ENCODE measurements at regions not wholly inside any gene's neighbourhood (a gene's known extent, or its start where the extent isn't known, plus 50 kb on each side); places are given as distances from the start of the nearest gene placed in this dataset.

GRCh38 chr18:76610012-76610411, 115.0 kb upstream of the ZNF516 start (continued):
- TF ChIP-seq, protein P1, sequence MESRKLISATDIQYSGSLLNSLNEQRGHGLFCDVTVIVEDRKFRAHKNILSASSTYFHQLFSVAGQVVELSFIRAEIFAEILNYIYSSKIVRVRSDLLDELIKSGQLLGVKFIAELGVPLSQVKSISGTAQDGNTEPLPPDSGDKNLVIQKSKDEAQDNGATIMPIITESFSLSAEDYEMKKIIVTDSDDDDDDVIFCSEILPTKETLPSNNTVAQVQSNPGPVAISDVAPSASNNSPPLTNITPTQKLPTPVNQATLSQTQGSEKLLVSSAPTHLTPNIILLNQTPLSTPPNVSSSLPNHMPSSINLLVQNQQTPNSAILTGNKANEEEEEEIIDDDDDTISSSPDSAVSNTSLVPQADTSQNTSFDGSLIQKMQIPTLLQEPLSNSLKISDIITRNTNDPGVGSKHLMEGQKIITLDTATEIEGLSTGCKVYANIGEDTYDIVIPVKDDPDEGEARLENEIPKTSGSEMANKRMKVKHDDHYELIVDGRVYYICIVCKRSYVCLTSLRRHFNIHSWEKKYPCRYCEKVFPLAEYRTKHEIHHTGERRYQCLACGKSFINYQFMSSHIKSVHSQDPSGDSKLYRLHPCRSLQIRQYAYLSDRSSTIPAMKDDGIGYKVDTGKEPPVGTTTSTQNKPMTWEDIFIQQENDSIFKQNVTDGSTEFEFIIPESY (IDR thresholded peaks at IDR 0.05; ENCODE audit: borderline replicate concordance, low read depth), result no peak
- TF ChIP-seq, protein P2, sequence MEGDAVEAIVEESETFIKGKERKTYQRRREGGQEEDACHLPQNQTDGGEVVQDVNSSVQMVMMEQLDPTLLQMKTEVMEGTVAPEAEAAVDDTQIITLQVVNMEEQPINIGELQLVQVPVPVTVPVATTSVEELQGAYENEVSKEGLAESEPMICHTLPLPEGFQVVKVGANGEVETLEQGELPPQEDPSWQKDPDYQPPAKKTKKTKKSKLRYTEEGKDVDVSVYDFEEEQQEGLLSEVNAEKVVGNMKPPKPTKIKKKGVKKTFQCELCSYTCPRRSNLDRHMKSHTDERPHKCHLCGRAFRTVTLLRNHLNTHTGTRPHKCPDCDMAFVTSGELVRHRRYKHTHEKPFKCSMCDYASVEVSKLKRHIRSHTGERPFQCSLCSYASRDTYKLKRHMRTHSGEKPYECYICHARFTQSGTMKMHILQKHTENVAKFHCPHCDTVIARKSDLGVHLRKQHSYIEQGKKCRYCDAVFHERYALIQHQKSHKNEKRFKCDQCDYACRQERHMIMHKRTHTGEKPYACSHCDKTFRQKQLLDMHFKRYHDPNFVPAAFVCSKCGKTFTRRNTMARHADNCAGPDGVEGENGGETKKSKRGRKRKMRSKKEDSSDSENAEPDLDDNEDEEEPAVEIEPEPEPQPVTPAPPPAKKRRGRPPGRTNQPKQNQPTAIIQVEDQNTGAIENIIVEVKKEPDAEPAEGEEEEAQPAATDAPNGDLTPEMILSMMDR (IDR thresholded peaks at IDR 0.05), result no peak
- TF ChIP-seq SIN3A (IDR thresholded peaks at IDR 0.05; ENCODE audit: borderline replicate concordance, low read depth, low read length), result no peak
- no peak for TF ChIP-seq TAF1 (IDR thresholded peaks at IDR 0.05; ENCODE audit: borderline replicate concordance, low read depth, low read length)

- H3K27me3 ChIP-seq (ENCODE audit: insufficient read depth), result no peaks in the 10 kb centered on the region
- H3K4me1 ChIP-seq (ENCODE audit: control insufficient read depth in 1 of 2, insufficient read depth in 2 of 2, low read depth in 1 of 2, low read length in 1 of 2), result no peaks in the 10 kb centered on the region
- no peak overlapping the region for H3K4me3 ChIP-seq (ENCODE audit: low read depth in 2 of 2, low read length in 1 of 2)
- ChIA-PET CTCF (no interaction called here), POLR2A (no interaction called here)
- H3K79me2 ChIP-seq (ENCODE audit: insufficient read depth), result no peaks in the 10 kb centered on the region
- TF ChIP-seq NFIC (IDR thresholded peaks at IDR 0.05; ENCODE audit: borderline replicate concordance) (no peak), YY1 (IDR thresholded peaks at IDR 0.05; ENCODE audit: low read depth) (no peak)
- no peaks in the 10 kb centered on the region for H3F3A ChIP-seq (replicated peaks; ENCODE audit: insufficient read depth)
- WGBS (ENCODE audit: low lambda C conversion rate), result 27% methylated on average over 5 of the region's 5 CpGs
- H4K20me1 ChIP-seq (ENCODE audit: insufficient read depth), result no peaks in the 10 kb centered on the region
- H2AFZ ChIP-seq (ENCODE audit: low read depth), result no peak overlapping the region
- H3K9ac ChIP-seq, result no peak overlapping the region
- DNase-seq, result no peak
- H3K4me2 ChIP-seq, result no peak overlapping the region
- no peaks in the 10 kb centered on the region for H3K36me3 ChIP-seq (replicated peaks in 1 of 2; ENCODE audit: control insufficient read depth in 1 of 2, insufficient read depth in 2 of 2, low read length in 1 of 2)
- no peaks in the 10 kb centered on the region for H3K9me2 ChIP-seq
- no peaks in the 10 kb centered on the region for H3K9me3 ChIP-seq
- no peak overlapping the region for H3K27ac ChIP-seq (ENCODE audit: low read depth in 2 of 2, low read length in 1 of 2)
Observed at GRCh38 chr18:76605341-76605929, 110.4 kb upstream of the ZNF516 start.

DNA sequence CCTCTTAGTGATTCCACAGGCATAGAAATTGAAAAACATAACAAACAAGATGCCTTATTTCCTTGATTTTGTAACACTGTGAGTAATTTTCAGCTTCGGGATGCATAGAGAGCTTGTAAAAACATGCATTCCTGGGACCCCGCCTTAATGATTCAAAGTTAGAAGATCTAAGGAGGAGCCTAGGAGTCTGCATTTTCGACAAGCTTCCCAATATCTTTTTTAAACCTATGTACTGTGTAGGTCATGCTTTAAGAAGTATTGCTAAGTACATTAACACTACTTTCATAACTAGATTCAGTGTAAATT, 109.8 kb upstream of the ZNF516 start:
- no peaks in the 10 kb centered on the region for H3K9me2 ChIP-seq
- no peak for DNase-seq
- POLR2A ChIA-PET, result no interaction called here
- H3K27ac ChIP-seq (ENCODE audit: low read depth in 2 of 2, low read length in 1 of 2), result no peak overlapping the region
- WGBS (ENCODE audit: low lambda C conversion rate), result 27% methylated on average over 3 of the region's 3 CpGs
- H3K4me1 ChIP-seq (ENCODE audit: control insufficient read depth in 1 of 2, insufficient read depth in 2 of 2, low read depth in 1 of 2, low read length in 1 of 2), result no peaks in the 10 kb centered on the region
- no peak overlapping the region for H3K4me2 ChIP-seq
- no peaks in the 10 kb centered on the region for H4K20me1 ChIP-seq (ENCODE audit: insufficient read depth)
- no peak overlapping the region for H3K9ac ChIP-seq
- no peaks in the 10 kb centered on the region for H3K79me2 ChIP-seq (ENCODE audit: insufficient read depth)
- H3K27me3 ChIP-seq (ENCODE audit: insufficient read depth), result no peaks in the 10 kb centered on the region
- no peak overlapping the region for H2AFZ ChIP-seq (ENCODE audit: low read depth)
- CTCF ChIA-PET, result no interaction called here
- TF ChIP-seq SIN3A (IDR thresholded peaks at IDR 0.05; ENCODE audit: borderline replicate concordance, low read depth, low read length) (no peak), FOXM1 (IDR thresholded peaks at IDR 0.05; ENCODE audit: low read depth) (no peak), FOXJ3 (CRISPR knock-in tag; IDR thresholded peaks at IDR 0.05) (no peak), FOSL2 (IDR thresholded peaks at IDR 0.05; ENCODE audit: borderline replicate concordance, low read depth) (no peak), TCF12 (IDR thresholded peaks at IDR 0.05) (no peak), IRF3 (IDR thresholded peaks at IDR 0.05; ENCODE audit: low read depth, low read length) (no peak)
- H3K36me3 ChIP-seq (replicated peaks in 1 of 2; ENCODE audit: control insufficient read depth in 1 of 2, insufficient read depth in 2 of 2, low read length in 1 of 2), result no peaks in the 10 kb centered on the region
- no peak overlapping the region for H3K4me3 ChIP-seq (ENCODE audit: low read depth in 2 of 2, low read length in 1 of 2)
- H3K9me3 ChIP-seq, result no peaks in the 10 kb centered on the region
- no peaks in the 10 kb centered on the region for H3F3A ChIP-seq (replicated peaks; ENCODE audit: insufficient read depth)

Data from SK-N-SH (cell line).